NB4 (cell line): ENCODE measurements at regions not wholly inside any gene's neighbourhood (a gene's known extent, or its start where the extent isn't known, plus 50 kb on each side); places are given as distances from the start of the nearest gene placed in this dataset.

Experiments used
- DNase-seq: peaks from one replicate; pipeline ENCODE4 v3.0.0; 2010; ENCODE audit warnings: low read depth
- H3K4me3 ChIP-seq: one replicate; pipeline ENCODE4 v1.5.1; 2011; ENCODE audit warnings: mild to moderate bottlenecking, low read depth, low read length, moderate library complexity
- CTCF ChIP-seq: IDR thresholded peaks from one replicate; pipeline ENCODE4 v1.5.1; 2012; ENCODE audit warnings: low read depth, low read length
- MAX ChIP-seq: IDR thresholded peaks from 2 replicates; pipeline ENCODE4 v1.6.1; 2011; ENCODE audit warnings: low read depth, low read length
- MYC ChIP-seq: IDR thresholded peaks from 2 replicates; pipeline ENCODE4 v1.6.1; 2011; ENCODE audit warnings: low read depth, low read length
- POLR2A ChIP-seq: IDR thresholded peaks from 2 replicates; pipeline ENCODE4 v1.6.1; 2011; ENCODE audit warnings: mild to moderate bottlenecking; ENCODE audit not compliant: insufficient read length; ENCODE audit errors: extremely low read depth

GRCh38 chr4:126894963-126895362 lies 737.8 kb upstream of the INTU start:
- no peak for DNase-seq
- no peak overlapping the region for H3K4me3 ChIP-seq
- no peak for TF ChIP-seq MYC
- no peak for TF ChIP-seq CTCF
- TF ChIP-seq POLR2A, result no peak
- no peak for TF ChIP-seq MAX

GRCh38 chr4:126895988-126896570 lies 736.7 kb upstream of the INTU start:
- TF ChIP-seq POLR2A, result no peak
- no peak for TF ChIP-seq MYC
- TF ChIP-seq MAX, result no peak
- no peak for TF ChIP-seq CTCF
- DNase-seq, result no peak
- H3K4me3 ChIP-seq, result no peak overlapping the region

GRCh38 chr4:126897038-126897437 lies 735.7 kb upstream of the INTU start:
- DNase-seq, result no peak
- TF ChIP-seq CTCF (no peak), MAX (no peak)
- no peak overlapping the region for H3K4me3 ChIP-seq

GRCh38 chr4:126898815-126899214 lies 733.9 kb upstream of the INTU start:
- no peak overlapping the region for H3K4me3 ChIP-seq
- TF ChIP-seq CTCF (no peak), MAX (no peak), MYC (no peak), POLR2A (no peak)
- DNase-seq, result no peak

GRCh38 chr4:126899331-126899801 lies 733.4 kb upstream of the INTU start:
- TF ChIP-seq MYC, result no peak
- TF ChIP-seq MAX, result no peak
- no peak for TF ChIP-seq CTCF
- TF ChIP-seq POLR2A, result no peak
- H3K4me3 ChIP-seq, result no peak overlapping the region
- DNase-seq, result no peak
